ENCODE measurements at regions not wholly inside any gene's neighbourhood (a gene's known extent, or its start where the extent isn't known, plus 50 kb on each side); places are given as distances from the start of the nearest gene placed in this dataset.

GRCh38 chr7:35498416-35498815, 196.5 kb downstream of the HERPUD2 start:
- ChIA-PET CTCF (no interaction called here), POLR2A (no interaction called here)
- DNase-seq (ENCODE audit: extremely low spot score): no peak
- TF ChIP-seq CTCF (IDR thresholded peaks at IDR 0.05; ENCODE audit: control extremely low read depth, extremely low read depth, low read depth, missing control alignments): no peak

GRCh38 chr7:35495844-35496243, 199.1 kb downstream of the HERPUD2 start:
- no peak for DNase-seq (ENCODE audit: extremely low spot score)
- POLR2A ChIA-PET: no interaction called here
- no peak for TF ChIP-seq CTCF (IDR thresholded peaks at IDR 0.05; ENCODE audit: control extremely low read depth, extremely low read depth, low read depth, missing control alignments)
- CTCF ChIA-PET: no interaction called here

GRCh38 chr7:35495377-35495776, 199.6 kb downstream of the HERPUD2 start:
- DNase-seq (ENCODE audit: extremely low spot score): no peak
- no peak for TF ChIP-seq CTCF (IDR thresholded peaks at IDR 0.05; ENCODE audit: control extremely low read depth, extremely low read depth, low read depth, missing control alignments)
- CTCF ChIA-PET: no interaction called here
- POLR2A ChIA-PET: no interaction called here

GRCh38 chr7:35494407-35494806, 200.5 kb downstream of the HERPUD2 start:
- no peak for TF ChIP-seq CTCF (IDR thresholded peaks at IDR 0.05; ENCODE audit: control extremely low read depth, extremely low read depth, low read depth, missing control alignments)
- DNase-seq (ENCODE audit: extremely low spot score): no peak
- ChIA-PET CTCF (interaction anchor here (1.8 kb wide), 1 partner anchor 26 kb away, joined by 10 read pairs; no protein-coding TSS in a partner anchor), POLR2A (no interaction called here)

- ChIA-PET CTCF (no interaction called here), POLR2A (no interaction called here)
- DNase-seq (ENCODE audit: extremely low spot score): no peak
- no peak for TF ChIP-seq CTCF (IDR thresholded peaks at IDR 0.05; ENCODE audit: control extremely low read depth, extremely low read depth, low read depth, missing control alignments)
These were observed 202.3 kb downstream of the HERPUD2 start for GRCh38 chr7:35492451-35493175.

- no peak for DNase-seq (ENCODE audit: extremely low spot score)
- TF ChIP-seq CTCF (IDR thresholded peaks at IDR 0.05; ENCODE audit: control extremely low read depth, extremely low read depth, low read depth, missing control alignments): no peak
- ChIA-PET POLR2A (no interaction called here), CTCF (interaction anchor here (0.7 to 1.0 kb wide), 2 partner anchors 10 kb away, joined by 3 read pairs; no protein-coding TSS in a partner anchor)
These were observed 203.7 kb downstream of the HERPUD2 start for GRCh38 chr7:35491233-35491632.
